GM21447 (cell line): ENCODE measurements at regions not wholly inside any gene's neighbourhood (a gene's known extent, or its start where the extent isn't known, plus 50 kb on each side); places are given as distances from the start of the nearest gene placed in this dataset.
"Not testable (repeated sequence)": the region's sequence is repeated elsewhere in the genome, so short reads cannot be mapped to it uniquely, and the experiment has no call there.

ENCODE experiments used
- ATAC-seq: cut with Tn5 transposase; IDR thresholded peaks from one replicate; pipeline ENCODE4 v1.9.1; 2021; ENCODE audit not compliant: unreplicated experiment

GRCh38 chr13:23018143-23018542 lies 162.6 kb upstream of the SGCG start:
- no peak for ATAC-seq

GRCh38 chr13:23020246-23020843 lies 160.4 kb upstream of the SGCG start:
- peak; percentile 84 for ATAC-seq

- no peak for ATAC-seq
These were observed 158.9 kb upstream of the SGCG start for GRCh38 chr13:23021906-23022305.

GRCh38 chr13:23022704-23023103 lies 158.1 kb upstream of the SGCG start:
- no peak for ATAC-seq

- ATAC-seq = no peak
These were observed 154.7 kb upstream of the SGCG start for GRCh38 chr13:23025864-23026608.

- no peak for ATAC-seq
These were observed 141.4 kb upstream of the SGCG start for GRCh38 chr13:23039266-23039935.

GRCh38 chr13:23042181-23042580 lies 138.6 kb upstream of the SGCG start:
- no peak for ATAC-seq

GRCh38 chr13:23044906-23045305 lies 135.9 kb upstream of the SGCG start:
- no peak for ATAC-seq

- ATAC-seq = no peak
These were observed 130.7 kb upstream of the SGCG start for GRCh38 chr13:23050126-23050525.

GRCh38 chr13:23053711-23054110 lies 127.1 kb upstream of the SGCG start:
- ATAC-seq = not testable (repeated sequence)

- no peak for ATAC-seq
These were observed 121.6 kb upstream of the SGCG start for GRCh38 chr13:23059173-23059572.

- ATAC-seq = no peak
These were observed 119.8 kb upstream of the SGCG start for GRCh38 chr13:23060959-23061358.

- ATAC-seq = no peak
These were observed 113.7 kb upstream of the SGCG start for GRCh38 chr13:23067129-23067528.

GRCh38 chr13:23069566-23069965 lies 111.2 kb upstream of the SGCG start:
- no peak for ATAC-seq

GRCh38 chr13:23074075-23074828 lies 106.5 kb upstream of the SGCG start:
- no peak for ATAC-seq

GRCh38 chr13:23081220-23081619 lies 99.6 kb upstream of the SGCG start:
- no peak for ATAC-seq

- ATAC-seq = no peak
These were observed 98.9 kb upstream of the SGCG start for GRCh38 chr13:23081901-23082300.

GRCh38 chr13:23086968-23087623 lies 93.7 kb upstream of the SGCG start:
- no peak for ATAC-seq

GRCh38 chr13:23087880-23088279 lies 92.9 kb upstream of the SGCG start:
- no peak for ATAC-seq

- ATAC-seq = no peak
These were observed 82.4 kb upstream of the SGCG start for GRCh38 chr13:23098161-23098907.
